Lower lobe of right lung (tissue), 2 donors: ENCODE measurements at regions not wholly inside any gene's neighbourhood (a gene's known extent, or its start where the extent isn't known, plus 50 kb on each side); places are given as distances from the start of the nearest gene placed in this dataset.

Experiments
- ATAC-seq, 2 donors: fragments of 200-7000 bp; cut with Tn5 transposase; one replicate each; pipeline ENCODE4 v1.9.1; 2020 to 2022; ENCODE audit warnings: mild to moderate bottlenecking in 2 of 2, moderate library complexity in 2 of 2
- DNase-seq: peaks from one replicate; pipeline ENCODE4 v3.0.0-alpha.2; 2020
- H3K27ac ChIP-seq: fragments of 200-600 bp; one replicate; pipeline ENCODE4 v1.8.0; 2022
- H3K27me3 ChIP-seq: fragments of 200-600 bp; one replicate; pipeline ENCODE4 v1.8.0; 2022; ENCODE audit warnings: low read depth
- H3K36me3 ChIP-seq: fragments of 200-600 bp; one replicate; pipeline ENCODE4 v1.8.0; 2022; ENCODE audit warnings: mild to moderate bottlenecking
- H3K4me1 ChIP-seq: fragments of 200-600 bp; one replicate; pipeline ENCODE4 v1.8.0; 2022
- H3K4me3 ChIP-seq: fragments of 200-600 bp; one replicate; pipeline ENCODE4 v1.8.0; 2022; ENCODE audit warnings: mild to moderate bottlenecking
- H3K9me3 ChIP-seq: fragments of 200-600 bp; one replicate; pipeline ENCODE4 v1.8.0; 2022
- intact Hi-C: fragments of 100-400 bp; cut with DNase I; formaldehyde crosslinking; loops from one replicate; pipeline ENCODE4 v1.11.0; 2022
- TF ChIP-seq, protein P1 (sequence below): fragments of 200-600 bp; IDR thresholded peaks from one replicate; pipeline ENCODE4 v1.8.0; 2022; ENCODE audit warnings: antibody characterized with exemption, mild to moderate bottlenecking
- donor health status: DM: no; HTN: yes; CAD: no; lungs with severe emphysema.

GRCh38 chr4:24453951-24454350, 130.4 kb downstream of the DHX15 start:
- Histone ChIP-seq H3K9me3 (no peaks in the 10 kb centered on the region), H3K27ac (no peak overlapping the region), H3K4me1 (no peaks in the 10 kb centered on the region), H3K27me3 (no peaks in the 10 kb centered on the region), H3K4me3 (no peak overlapping the region), H3K36me3 (no peaks in the 10 kb centered on the region)
- intact Hi-C loops: no loop called here
- DNase-seq (no peak), ATAC-seq (no peak)
- TF ChIP-seq, protein P1, sequence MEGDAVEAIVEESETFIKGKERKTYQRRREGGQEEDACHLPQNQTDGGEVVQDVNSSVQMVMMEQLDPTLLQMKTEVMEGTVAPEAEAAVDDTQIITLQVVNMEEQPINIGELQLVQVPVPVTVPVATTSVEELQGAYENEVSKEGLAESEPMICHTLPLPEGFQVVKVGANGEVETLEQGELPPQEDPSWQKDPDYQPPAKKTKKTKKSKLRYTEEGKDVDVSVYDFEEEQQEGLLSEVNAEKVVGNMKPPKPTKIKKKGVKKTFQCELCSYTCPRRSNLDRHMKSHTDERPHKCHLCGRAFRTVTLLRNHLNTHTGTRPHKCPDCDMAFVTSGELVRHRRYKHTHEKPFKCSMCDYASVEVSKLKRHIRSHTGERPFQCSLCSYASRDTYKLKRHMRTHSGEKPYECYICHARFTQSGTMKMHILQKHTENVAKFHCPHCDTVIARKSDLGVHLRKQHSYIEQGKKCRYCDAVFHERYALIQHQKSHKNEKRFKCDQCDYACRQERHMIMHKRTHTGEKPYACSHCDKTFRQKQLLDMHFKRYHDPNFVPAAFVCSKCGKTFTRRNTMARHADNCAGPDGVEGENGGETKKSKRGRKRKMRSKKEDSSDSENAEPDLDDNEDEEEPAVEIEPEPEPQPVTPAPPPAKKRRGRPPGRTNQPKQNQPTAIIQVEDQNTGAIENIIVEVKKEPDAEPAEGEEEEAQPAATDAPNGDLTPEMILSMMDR: no peak

DNA sequence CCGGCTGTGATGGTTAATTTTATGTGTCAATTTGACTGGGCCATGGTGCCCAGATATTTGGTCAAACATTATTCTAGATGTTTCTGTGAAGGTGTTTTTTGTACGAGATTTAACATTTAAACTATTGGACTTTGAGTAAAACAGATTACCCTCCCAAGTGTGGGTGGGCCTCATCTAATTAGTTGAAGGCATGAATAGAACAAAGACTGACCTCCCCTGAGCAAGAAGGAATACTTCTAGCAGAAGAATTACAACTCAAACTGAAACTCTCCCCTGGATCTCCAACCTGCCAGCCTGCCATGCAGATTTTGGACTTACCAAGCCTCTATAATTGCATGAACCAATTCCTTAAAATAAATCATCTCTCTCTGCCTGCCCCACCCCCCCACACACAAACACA, 132.5 kb downstream of the DHX15 start:
- no peak for ATAC-seq
- Histone ChIP-seq H3K27ac (no peak overlapping the region), H3K36me3 (no peaks in the 10 kb centered on the region), H3K4me3 (no peak overlapping the region), H3K9me3 (no peaks in the 10 kb centered on the region), H3K27me3 (no peaks in the 10 kb centered on the region), H3K4me1 (no peaks in the 10 kb centered on the region)
- intact Hi-C loops: no loop called here
- no peak for DNase-seq
- TF ChIP-seq, protein P1: no peak

DNA sequence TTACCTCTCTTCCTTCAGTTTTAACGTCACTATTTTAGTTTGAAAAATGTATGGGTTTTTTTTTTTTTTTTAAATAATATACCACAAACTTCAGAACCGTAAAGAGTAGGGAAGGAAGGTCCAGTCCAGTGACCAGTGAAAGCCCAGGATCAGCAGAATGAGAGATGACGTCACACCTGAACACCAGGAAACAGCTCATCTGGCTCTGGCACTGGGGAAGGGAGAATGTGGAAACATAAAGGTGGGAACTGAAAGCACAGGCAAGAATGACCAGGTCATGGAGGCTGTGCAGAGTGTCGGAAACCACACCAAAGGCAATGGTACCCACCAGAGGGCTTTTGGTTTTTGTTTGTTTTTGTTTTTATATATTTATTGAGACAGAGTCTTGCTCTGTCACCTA, 141.2 kb downstream of the DHX15 start:
- Histone ChIP-seq H3K27me3 (no peaks in the 10 kb centered on the region), H3K4me1 (no peaks in the 10 kb centered on the region), H3K9me3 (no peaks in the 10 kb centered on the region), H3K4me3 (no peak overlapping the region), H3K27ac (no peak overlapping the region), H3K36me3 (no peaks in the 10 kb centered on the region)
- intact Hi-C loops: no loop called here
- TF ChIP-seq, protein P1: no peak
- no peak for ATAC-seq
- no peak for DNase-seq

DNA sequence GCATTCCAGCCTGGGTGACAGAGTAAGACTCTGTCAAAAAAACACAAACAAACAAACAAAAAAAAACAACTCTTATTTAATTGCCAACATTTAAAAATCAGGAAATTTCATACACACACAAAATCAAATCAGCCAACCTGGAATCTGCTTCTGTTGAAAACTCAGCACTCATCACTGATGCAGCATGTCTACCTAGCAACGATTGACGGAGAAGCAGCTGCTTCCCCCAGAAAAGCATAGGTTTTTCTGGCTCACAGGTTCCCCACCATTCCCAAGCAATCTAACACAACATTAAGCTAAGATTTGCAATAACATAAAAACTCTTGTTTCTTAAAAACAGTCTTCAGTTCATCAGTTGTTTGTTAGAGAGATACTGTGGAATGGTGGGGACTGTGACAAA, 143.6 kb downstream of the DHX15 start:
- ATAC-seq (no peak), DNase-seq (no peak)
- TF ChIP-seq, protein P1: no peak
- intact Hi-C loops: no loop called here
- Histone ChIP-seq H3K27ac (no peak overlapping the region), H3K4me3 (no peak overlapping the region), H3K27me3 (no peaks in the 10 kb centered on the region), H3K9me3 (no peaks in the 10 kb centered on the region), H3K36me3 (no peaks in the 10 kb centered on the region), H3K4me1 (no peaks in the 10 kb centered on the region)

- Histone ChIP-seq H3K9me3 (no peaks in the 10 kb centered on the region), H3K4me3 (no peak overlapping the region), H3K27ac (no peak overlapping the region), H3K4me1 (no peaks in the 10 kb centered on the region), H3K27me3 (no peaks in the 10 kb centered on the region), H3K36me3 (no peaks in the 10 kb centered on the region)
- TF ChIP-seq, protein P1: no peak
- no peak for DNase-seq
- ATAC-seq: no peak
- intact Hi-C loops: no loop called here
These were observed 150.1 kb downstream of the DHX15 start for GRCh38 chr4:24434241-24434640.
